ENCODE measurements at regions not wholly inside any gene's neighbourhood (a gene's known extent, or its start where the extent isn't known, plus 50 kb on each side); places are given as distances from the start of the nearest gene placed in this dataset.

GRCh38 chr22:26983311-26983710, 325.9 kb downstream of the MIAT start:
- no peak for TF ChIP-seq POLR2AphosphoS5 (IDR thresholded peaks at IDR 0.05; ENCODE audit: low read depth, low read length)

GRCh38 chr22:26985206-26985605, 327.8 kb downstream of the MIAT start:
- TF ChIP-seq FOXP2 (optimal IDR thresholded peaks at IDR 0.05; ENCODE audit: borderline replicate concordance, extremely low read depth, extremely low read length, insufficient read depth): no peak
- TF ChIP-seq TAF1 (IDR thresholded peaks at IDR 0.05; ENCODE audit: borderline replicate concordance, insufficient read depth, low read length): no peak
- no peak for TF ChIP-seq POLR2AphosphoS5 (IDR thresholded peaks at IDR 0.05; ENCODE audit: low read depth, low read length)
- TF ChIP-seq SIN3A (IDR thresholded peaks at IDR 0.05; ENCODE audit: borderline replicate concordance, insufficient read depth, low read length): no peak
- no peak for TF ChIP-seq REST (IDR thresholded peaks at IDR 0.05; ENCODE audit: insufficient read depth in 1 of 2, low read depth in 2 of 2, low read length in 2 of 2)

GRCh38 chr22:26985931-26986782, 328.8 kb downstream of the MIAT start:
- no peak for TF ChIP-seq SIN3A (IDR thresholded peaks at IDR 0.05; ENCODE audit: borderline replicate concordance, insufficient read depth, low read length)
- no peak for TF ChIP-seq TAF1 (IDR thresholded peaks at IDR 0.05; ENCODE audit: borderline replicate concordance, insufficient read depth, low read length)
- TF ChIP-seq FOXP2 (optimal IDR thresholded peaks at IDR 0.05; ENCODE audit: borderline replicate concordance, extremely low read depth, extremely low read length, insufficient read depth): no peak
- no peak for TF ChIP-seq POLR2AphosphoS5 (IDR thresholded peaks at IDR 0.05; ENCODE audit: low read depth, low read length)
- TF ChIP-seq REST (IDR thresholded peaks at IDR 0.05; ENCODE audit: insufficient read depth in 1 of 2, low read depth in 2 of 2, low read length in 2 of 2): no peak

- TF ChIP-seq POLR2AphosphoS5 (IDR thresholded peaks at IDR 0.05; ENCODE audit: low read depth, low read length): no peak
These were observed 329.5 kb downstream of the MIAT start for GRCh38 chr22:26986884-26987283.

GRCh38 chr22:26990503-26991189, 333.3 kb downstream of the MIAT start:
- TF ChIP-seq SIN3A (IDR thresholded peaks at IDR 0.05; ENCODE audit: borderline replicate concordance, insufficient read depth, low read length) (no peak), POLR2AphosphoS5 (IDR thresholded peaks at IDR 0.05; ENCODE audit: low read depth, low read length) (no peak), TAF1 (IDR thresholded peaks at IDR 0.05; ENCODE audit: borderline replicate concordance, insufficient read depth, low read length) (no peak), FOXP2 (optimal IDR thresholded peaks at IDR 0.05; ENCODE audit: borderline replicate concordance, extremely low read depth, extremely low read length, insufficient read depth) (no peak), REST (IDR thresholded peaks at IDR 0.05; ENCODE audit: insufficient read depth in 1 of 2, low read depth in 2 of 2, low read length in 2 of 2) (no peak)

- TF ChIP-seq POLR2AphosphoS5 (IDR thresholded peaks at IDR 0.05; ENCODE audit: low read depth, low read length) (no peak), SIN3A (IDR thresholded peaks at IDR 0.05; ENCODE audit: borderline replicate concordance, insufficient read depth, low read length) (no peak), TAF1 (IDR thresholded peaks at IDR 0.05; ENCODE audit: borderline replicate concordance, insufficient read depth, low read length) (no peak), REST (IDR thresholded peaks at IDR 0.05; ENCODE audit: insufficient read depth in 1 of 2, low read depth in 2 of 2, low read length in 2 of 2) (no peak), FOXP2 (optimal IDR thresholded peaks at IDR 0.05; ENCODE audit: borderline replicate concordance, extremely low read depth, extremely low read length, insufficient read depth) (no peak)
These were observed 335.2 kb downstream of the MIAT start for GRCh38 chr22:26992556-26992955.

Measured in PFSK-1 (cell line).